Epithelial cell of prostate (primary cell): ENCODE measurements at regions not wholly inside any gene's neighbourhood (a gene's known extent, or its start where the extent isn't known, plus 50 kb on each side); places are given as distances from the start of the nearest gene placed in this dataset.

Source experiments
- DNase-seq: peaks from one replicate; pipeline ENCODE4 v3.0.0-alpha.2; 2011; ENCODE audit warnings: low read depth, low spot score
- H3K27ac ChIP-seq: fragments of 450-650 bp; 2 replicates; pipeline ENCODE4 v1.5.1; 2017; ENCODE audit warnings: mild to moderate bottlenecking

- H3K27ac ChIP-seq, result no peak overlapping the region
- DNase-seq, result no peak
Measured at GRCh38 chr4:152009031-152009670, 248.3 kb upstream of the GATB start.

GRCh38 chr4:152007111-152007510 lies 246.3 kb upstream of the GATB start:
- no peak overlapping the region for H3K27ac ChIP-seq
- DNase-seq, result no peak

- DNase-seq, result no peak
- no peak overlapping the region for H3K27ac ChIP-seq
Measured at GRCh38 chr4:152004801-152005200, 244.0 kb upstream of the GATB start.

GRCh38 chr4:152000518-152000917 lies 239.7 kb upstream of the GATB start:
- no peak for DNase-seq
- H3K27ac ChIP-seq, result no peak overlapping the region

- no peak overlapping the region for H3K27ac ChIP-seq
- no peak for DNase-seq
Measured at GRCh38 chr4:151998723-151999122, 237.9 kb upstream of the GATB start.

- H3K27ac ChIP-seq, result no peak overlapping the region
- DNase-seq, result no peak
Measured at GRCh38 chr4:151997461-151997860, 236.7 kb upstream of the GATB start.

- no peak overlapping the region for H3K27ac ChIP-seq
- no peak for DNase-seq
Measured at GRCh38 chr4:151994429-151994828, 233.6 kb upstream of the GATB start.

GRCh38 chr4:151993521-151993920 lies 232.7 kb upstream of the GATB start:
- H3K27ac ChIP-seq, result no peak overlapping the region
- no peak for DNase-seq

- no peak overlapping the region for H3K27ac ChIP-seq
- no peak for DNase-seq
Measured at GRCh38 chr4:151992332-151993154, 231.7 kb upstream of the GATB start.

- no peak overlapping the region for H3K27ac ChIP-seq
- no peak for DNase-seq
Measured at GRCh38 chr4:151991884-151992167, 231.0 kb upstream of the GATB start.

GRCh38 chr4:151991001-151991883 lies 230.4 kb upstream of the GATB start:
- no peak for DNase-seq

GRCh38 chr4:151990201-151990600 lies 229.4 kb upstream of the GATB start:
- no peak overlapping the region for H3K27ac ChIP-seq
- DNase-seq, result peak; percentile 77

More at GRCh38 chr4:151991001-151991883, 230.4 kb upstream of the GATB start:
- H3K27ac ChIP-seq, result no peak overlapping the region

- H3K27ac ChIP-seq, result no peak overlapping the region
Measured at GRCh38 chr4:151988591-151988990, 227.8 kb upstream of the GATB start.

GRCh38 chr4:151987606-151988005 lies 226.8 kb upstream of the GATB start:
- DNase-seq, result no peak
- no peak overlapping the region for H3K27ac ChIP-seq

More at GRCh38 chr4:151988591-151988990, 227.8 kb upstream of the GATB start:
- no peak for DNase-seq

- H3K27ac ChIP-seq, result no peak overlapping the region
- DNase-seq, result no peak
Measured at GRCh38 chr4:151983854-151984253, 223.0 kb upstream of the GATB start.

- H3K27ac ChIP-seq, result no peak overlapping the region
- no peak for DNase-seq
Measured at GRCh38 chr4:151979819-151980218, 219.0 kb upstream of the GATB start.

- H3K27ac ChIP-seq, result no peak overlapping the region
Measured at GRCh38 chr4:151968643-151969042, 207.8 kb upstream of the GATB start.

GRCh38 chr4:151967074-151967473 lies 206.3 kb upstream of the GATB start:
- DNase-seq, result no peak
- no peak overlapping the region for H3K27ac ChIP-seq

More at GRCh38 chr4:151968643-151969042, 207.8 kb upstream of the GATB start:
- no peak for DNase-seq

- no peak overlapping the region for H3K27ac ChIP-seq
- no peak for DNase-seq
Measured at GRCh38 chr4:151962138-151962823, 201.5 kb upstream of the GATB start.

- H3K27ac ChIP-seq, result no peak overlapping the region
- no peak for DNase-seq
Measured at GRCh38 chr4:151961456-151961855, 200.6 kb upstream of the GATB start.
